Vagina (tissue), 2 donors: ENCODE measurements at regions not wholly inside any gene's neighbourhood (a gene's known extent, or its start where the extent isn't known, plus 50 kb on each side); places are given as distances from the start of the nearest gene placed in this dataset.

Experiments used
- DNase-seq, 2 donors: peaks; one replicate each; pipeline ENCODE4 v3.0.0-alpha.2; 2017; ENCODE audit errors: extremely low spot score in 2 of 2
- H3K27ac ChIP-seq: fragments of 200-600 bp; sonication (generic); one replicate; pipeline ENCODE4 v1.5.1; 2019
- H3K27me3 ChIP-seq: fragments of 200-600 bp; sonication (generic); one replicate; pipeline ENCODE4 v1.5.1; 2019
- H3K36me3 ChIP-seq, 2 donors: fragments of 200-600 bp; sonication (generic); one replicate each; pipeline ENCODE4 v1.5.1; 2017 to 2019
- H3K4me1 ChIP-seq: fragments of 200-600 bp; sonication (generic); one replicate; pipeline ENCODE4 v1.5.1; 2019
- H3K4me3 ChIP-seq, 2 donors: fragments of 200-600 bp; sonication (generic); 1 replicate in 1 of 2; 2 replicates in 1 of 2; pipeline ENCODE4 v1.5.1; 2016 to 2019
- H3K9me3 ChIP-seq: fragments of 200-600 bp; sonication (generic); one replicate; pipeline ENCODE4 v1.5.1; 2019
- POLR2A ChIP-seq, 2 donors: fragments of 450-650 bp; IDR thresholded peaks; one replicate each; pipeline ENCODE4 v1.6.1; 2017; ENCODE audit warnings: antibody characterized with exemption in 2 of 2, mild to moderate bottlenecking in 2 of 2, moderate library complexity in 2 of 2
- POLR2AphosphoS5 ChIP-seq, 2 donors: sonication (generic); formaldehyde crosslinking; IDR thresholded peaks; one replicate each; pipeline ENCODE4 v1.9.0; 2017; ENCODE audit warnings: antibody characterized with exemption in 2 of 2, mild to moderate bottlenecking in 2 of 2, low read depth in 1 of 2; ENCODE audit not compliant: insufficient read depth in 1 of 2
- intact Hi-C: fragments of 100-400 bp; cut with DNase I; formaldehyde crosslinking; loops from one replicate; pipeline ENCODE4 v1.15.1; 2023
- TF ChIP-seq, protein P1 (sequence below), 3 experiments: fragments of 450-650 bp in 2 of 3; fragments of 200-600 bp in 1 of 3; sonication (generic) in 1 of 3; IDR thresholded peaks; one replicate each; pipeline ENCODE4 v1.5.1; 2017 to 2019; ENCODE audit warnings: antibody characterized with exemption in 3 of 3, mild to moderate bottlenecking in 2 of 3, moderate library complexity in 2 of 3

DNA sequence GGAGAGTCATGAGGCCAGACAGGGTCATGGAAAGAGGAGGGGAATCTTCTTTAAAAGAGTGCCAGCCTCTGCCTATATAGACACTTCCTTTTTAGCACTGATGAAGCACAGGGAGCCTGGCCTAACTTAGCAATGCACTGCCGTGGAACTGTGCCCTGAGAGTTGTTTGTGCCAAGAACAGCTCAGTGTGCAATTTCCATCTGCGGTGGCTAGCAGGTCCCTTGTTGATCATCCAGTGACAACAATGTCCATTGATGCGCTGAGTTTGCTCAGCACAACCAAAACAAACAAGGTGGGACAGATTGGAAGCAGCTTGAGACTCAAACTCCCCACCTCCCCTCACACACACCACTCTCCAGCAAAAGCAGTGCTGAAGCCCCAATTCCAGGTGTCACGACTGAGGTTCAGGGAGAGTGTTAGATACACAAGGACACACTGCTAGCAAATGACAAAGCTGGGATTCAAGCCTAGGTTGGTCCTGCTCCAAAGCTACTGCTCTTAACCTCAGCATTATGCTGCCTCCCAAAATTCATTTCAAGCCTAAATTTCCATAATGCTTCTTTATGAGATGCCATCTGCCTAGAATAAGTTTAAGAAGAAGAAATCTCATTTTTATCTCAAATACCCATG lies 316.6 kb upstream of the UBE2E2 start:
- intact Hi-C loops = no loop called here
- Histone ChIP-seq H3K4me1 (no peaks in the 10 kb centered on the region), H3K27ac (no peak overlapping the region), H3K36me3 (no peaks in the 10 kb centered on the region), H3K9me3 (no peaks in the 10 kb centered on the region), H3K4me3 (no peak overlapping the region), H3K27me3 (no peaks in the 10 kb centered on the region)
- TF ChIP-seq, protein P1, sequence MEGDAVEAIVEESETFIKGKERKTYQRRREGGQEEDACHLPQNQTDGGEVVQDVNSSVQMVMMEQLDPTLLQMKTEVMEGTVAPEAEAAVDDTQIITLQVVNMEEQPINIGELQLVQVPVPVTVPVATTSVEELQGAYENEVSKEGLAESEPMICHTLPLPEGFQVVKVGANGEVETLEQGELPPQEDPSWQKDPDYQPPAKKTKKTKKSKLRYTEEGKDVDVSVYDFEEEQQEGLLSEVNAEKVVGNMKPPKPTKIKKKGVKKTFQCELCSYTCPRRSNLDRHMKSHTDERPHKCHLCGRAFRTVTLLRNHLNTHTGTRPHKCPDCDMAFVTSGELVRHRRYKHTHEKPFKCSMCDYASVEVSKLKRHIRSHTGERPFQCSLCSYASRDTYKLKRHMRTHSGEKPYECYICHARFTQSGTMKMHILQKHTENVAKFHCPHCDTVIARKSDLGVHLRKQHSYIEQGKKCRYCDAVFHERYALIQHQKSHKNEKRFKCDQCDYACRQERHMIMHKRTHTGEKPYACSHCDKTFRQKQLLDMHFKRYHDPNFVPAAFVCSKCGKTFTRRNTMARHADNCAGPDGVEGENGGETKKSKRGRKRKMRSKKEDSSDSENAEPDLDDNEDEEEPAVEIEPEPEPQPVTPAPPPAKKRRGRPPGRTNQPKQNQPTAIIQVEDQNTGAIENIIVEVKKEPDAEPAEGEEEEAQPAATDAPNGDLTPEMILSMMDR (IDR thresholded peaks at IDR 0.05) = no peak
- TF ChIP-seq POLR2AphosphoS5 (IDR thresholded peaks at IDR 0.05; ENCODE audit: insufficient read depth in 1 of 2, low read depth in 1 of 2) (no peak), POLR2A (IDR thresholded peaks at IDR 0.05) (no peak)
- DNase-seq = no peak

DNA sequence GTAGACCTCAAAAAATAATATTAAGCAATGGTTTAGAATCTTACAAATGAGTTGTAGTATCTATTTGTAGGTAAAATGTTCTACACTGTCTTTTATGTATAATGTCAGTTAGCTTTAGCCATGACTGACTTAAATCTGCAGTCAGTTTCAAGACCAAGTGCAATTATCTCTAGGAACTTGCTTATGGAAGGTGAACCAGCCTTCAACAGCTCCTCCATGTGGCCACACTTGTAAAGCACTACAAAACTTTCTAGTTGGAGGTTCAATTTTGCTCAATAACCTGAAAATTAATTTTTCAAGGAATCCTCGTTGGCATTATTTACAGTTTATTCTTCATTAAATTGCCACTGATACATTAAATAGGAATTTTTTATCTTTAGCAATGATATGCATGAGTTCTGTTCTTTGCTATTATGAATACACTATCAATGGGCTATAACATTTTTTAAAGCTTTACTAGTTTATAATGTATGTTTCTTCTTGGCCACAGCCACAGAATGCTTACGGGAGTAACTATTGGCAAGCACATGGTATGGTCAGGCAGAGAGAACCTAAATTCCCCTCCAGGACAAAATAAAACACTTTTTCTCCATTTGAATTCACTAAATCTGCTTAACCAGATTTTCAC lies 315.3 kb upstream of the UBE2E2 start:
- no peak overlapping the region for H3K4me3 ChIP-seq
- TF ChIP-seq POLR2AphosphoS5 (IDR thresholded peaks at IDR 0.05; ENCODE audit: insufficient read depth in 1 of 2, low read depth in 1 of 2) = no peak
- TF ChIP-seq, protein P1 (IDR thresholded peaks at IDR 0.05) = no peak
- no peak for TF ChIP-seq POLR2A (IDR thresholded peaks at IDR 0.05)
- no peaks in the 10 kb centered on the region for H3K36me3 ChIP-seq
- intact Hi-C loops = no loop called here
- no peaks in the 10 kb centered on the region for H3K27me3 ChIP-seq
- H3K9me3 ChIP-seq = no peaks in the 10 kb centered on the region
- no peaks in the 10 kb centered on the region for H3K4me1 ChIP-seq
- DNase-seq = no peak
- H3K27ac ChIP-seq = no peak overlapping the region

DNA sequence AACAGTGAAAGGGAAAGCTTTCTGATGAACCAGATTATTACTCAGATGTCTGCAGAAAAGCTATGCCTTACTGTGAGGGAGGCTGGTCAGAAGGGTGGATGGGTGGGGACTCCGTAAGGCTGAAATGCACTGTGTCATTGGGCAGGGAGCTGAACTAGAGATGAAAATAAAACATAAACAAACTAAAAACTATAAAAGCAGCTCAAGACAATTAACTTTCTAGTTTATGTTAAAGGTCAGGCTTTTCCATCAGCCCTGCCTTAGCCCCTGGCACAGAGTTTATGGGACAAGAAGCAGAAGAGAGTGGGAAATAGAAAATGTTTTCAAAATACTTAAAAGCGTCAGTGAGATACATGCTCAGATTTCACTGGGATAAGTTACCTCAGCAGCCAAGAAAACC lies 310.0 kb upstream of the UBE2E2 start:
- no peak for DNase-seq
- Histone ChIP-seq H3K36me3 (no peaks in the 10 kb centered on the region), H3K9me3 (no peaks in the 10 kb centered on the region), H3K27ac (peak overlapping the region; percentile 14), H3K4me3 (no peak overlapping the region), H3K27me3 (no peaks in the 10 kb centered on the region), H3K4me1 (peaks cover 11% of the 10 kb centered on the region)
- TF ChIP-seq POLR2AphosphoS5 (IDR thresholded peaks at IDR 0.05; ENCODE audit: insufficient read depth in 1 of 2, low read depth in 1 of 2) = no peak
- TF ChIP-seq, protein P1 (IDR thresholded peaks at IDR 0.05) = no peak
- TF ChIP-seq POLR2A (IDR thresholded peaks at IDR 0.05) = no peak
- intact Hi-C loops = no loop called here

DNA sequence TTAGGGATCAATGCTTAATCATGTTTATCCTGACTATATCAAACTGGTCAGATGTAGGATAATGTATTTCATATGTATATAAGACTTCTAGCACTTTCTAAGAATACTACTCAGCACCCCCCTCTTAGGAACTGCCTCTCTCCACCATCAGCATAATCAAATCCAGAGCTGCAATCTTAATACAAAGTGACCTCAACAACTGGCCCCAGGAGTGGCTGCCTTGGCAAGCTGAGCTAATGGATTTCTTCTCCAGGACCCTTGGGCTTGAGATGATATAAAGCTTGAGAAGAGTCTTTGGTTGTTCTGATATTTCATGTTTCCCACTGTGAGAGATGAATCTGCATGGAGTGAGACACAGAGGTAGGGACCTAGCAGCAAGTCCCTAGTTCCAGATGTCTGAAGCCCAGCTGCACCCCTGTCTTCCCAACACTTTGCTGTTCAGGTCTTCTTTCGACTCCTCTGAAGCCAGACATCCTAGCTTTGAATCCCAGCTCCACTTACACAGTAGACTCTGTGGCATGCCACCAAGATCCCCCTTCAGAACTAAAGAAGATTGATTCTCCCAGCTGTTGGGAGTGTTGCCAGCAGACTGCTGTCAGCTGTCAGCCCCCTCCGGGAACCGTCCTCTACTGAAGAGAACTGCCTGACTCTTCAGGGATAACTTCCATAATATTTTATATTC lies 309.3 kb upstream of the UBE2E2 start:
- no peak for DNase-seq
- no peak for TF ChIP-seq POLR2AphosphoS5 (IDR thresholded peaks at IDR 0.05; ENCODE audit: insufficient read depth in 1 of 2, low read depth in 1 of 2)
- TF ChIP-seq, protein P1 (IDR thresholded peaks at IDR 0.05) = no peak
- TF ChIP-seq POLR2A (IDR thresholded peaks at IDR 0.05) = no peak
- Histone ChIP-seq H3K9me3 (no peaks in the 10 kb centered on the region), H3K27me3 (no peaks in the 10 kb centered on the region), H3K27ac (peak overlapping the region; percentile 14), H3K4me3 (no peak overlapping the region), H3K4me1 (peaks cover 11% of the 10 kb centered on the region), H3K36me3 (no peaks in the 10 kb centered on the region)
- intact Hi-C loops = no loop called here

DNA sequence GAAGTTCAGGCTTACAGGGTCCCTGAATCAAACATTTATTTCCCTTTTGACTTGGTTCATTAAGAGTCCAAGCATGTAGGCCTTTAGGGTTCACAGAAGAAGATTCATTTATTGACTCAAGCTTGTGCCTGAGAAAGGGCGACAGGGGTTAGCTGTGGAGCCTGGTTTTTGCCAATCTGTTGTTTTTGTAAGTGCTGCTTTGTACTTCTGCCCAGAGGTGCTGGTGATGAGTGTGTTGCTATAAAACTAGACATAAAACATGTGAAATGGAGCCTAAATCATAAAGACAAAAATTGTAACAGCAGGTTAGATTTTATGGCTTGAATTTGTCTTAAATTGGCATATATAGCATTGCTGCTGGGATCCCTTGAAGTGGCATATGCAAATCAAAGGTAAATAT lies 308.3 kb upstream of the UBE2E2 start:
- intact Hi-C loops = no loop called here

More for the DNA sequence above, 308.3 kb upstream of the UBE2E2 start:
- no peak overlapping the region for H3K4me3 ChIP-seq
- peaks cover 11% of the 10 kb centered on the region for H3K4me1 ChIP-seq
- DNase-seq = no peak
- no peak overlapping the region for H3K27ac ChIP-seq
- no peaks in the 10 kb centered on the region for H3K27me3 ChIP-seq
- TF ChIP-seq POLR2A (IDR thresholded peaks at IDR 0.05) (no peak), POLR2AphosphoS5 (IDR thresholded peaks at IDR 0.05; ENCODE audit: insufficient read depth in 1 of 2, low read depth in 1 of 2) (no peak)
- TF ChIP-seq, protein P1 (IDR thresholded peaks at IDR 0.05) = no peak
- no peaks in the 10 kb centered on the region for H3K9me3 ChIP-seq
- no peaks in the 10 kb centered on the region for H3K36me3 ChIP-seq
